PC-3 (cell line): ENCODE measurements at regions not wholly inside any gene's neighbourhood (a gene's known extent, or its start where the extent isn't known, plus 50 kb on each side); places are given as distances from the start of the nearest gene placed in this dataset.

Source experiments
- ATAC-seq: fragments of 200-7000 bp; cut with Tn5 transposase; 2 replicates; pipeline ENCODE4 v1.9.1; 2020; ENCODE audit warnings: mild to moderate bottlenecking, moderate library complexity
- BruUV-seq: library from RNA; stranded (reverse); fragments of 400-500 nt; replicated peaks from 2 replicates; lab custom pipeline; 2021; lab: Mats Ljungman, UMichigan
- CTCF ChIA-PET: fragments of 300-600 bp; sonication (Branson Sonifier 250); formaldehyde crosslinking; loops from one replicate; lab custom pipeline; 2022; ENCODE audit warnings: antibody characterized with exemption; lab: Charles Lee
- POLR2A ChIA-PET: fragments of 300-600 bp; sonication (Branson Sonifier 250); formaldehyde crosslinking; loops from one replicate; lab custom pipeline; 2022; ENCODE audit warnings: antibody characterized with exemption; ENCODE audit not compliant: unreplicated experiment; lab: Charles Lee
- DNase-seq: peaks from one replicate; pipeline ENCODE4 v3.0.0-alpha.2; 2015
- H2AFZ ChIP-seq: fragments of 300-600 bp; sonication (generic); 2 replicates; pipeline ENCODE4 v1.6.0; 2016; ENCODE audit warnings: antibody characterized with exemption, low read length
- H3F3A ChIP-seq: fragments of 300-600 bp; sonication (generic); one replicate; pipeline ENCODE4 v1.6.0; 2017; ENCODE audit warnings: antibody characterized with exemption, low read length, control low read depth, mild to moderate bottlenecking; ENCODE audit not compliant: unreplicated experiment
- H3K27ac ChIP-seq: fragments of 300-600 bp; sonication (generic); 2 replicates; pipeline ENCODE4 v1.5.1; 2016; ENCODE audit warnings: mild to moderate bottlenecking, low read length
- H3K27me3 ChIP-seq: fragments of 300-600 bp; sonication (generic); 2 replicates; pipeline ENCODE4 v1.6.1; 2016; ENCODE audit warnings: low read length, mixed read lengths
- H3K36me3 ChIP-seq: fragments of 300-600 bp; sonication (generic); 2 replicates; pipeline ENCODE4 v1.6.1; 2016; ENCODE audit warnings: low read depth, mixed run types, low read length, mixed read lengths
- H3K4me1 ChIP-seq: fragments of 300-600 bp; sonication (generic); 2 replicates; pipeline ENCODE4 v1.5.1; 2016; ENCODE audit warnings: low read length; ENCODE audit not compliant: insufficient read depth
- H3K4me2 ChIP-seq: fragments of 300-600 bp; sonication (generic); 2 replicates; pipeline ENCODE4 v1.6.0; 2016; ENCODE audit warnings: low read length
- H3K4me3 ChIP-seq: fragments of 300-600 bp; sonication (generic); 2 replicates; pipeline ENCODE4 v1.5.1; 2016; ENCODE audit warnings: mild to moderate bottlenecking, low read length, mixed read lengths
- H3K79me2 ChIP-seq: fragments of 300-600 bp; sonication (generic); 2 replicates; pipeline ENCODE4 v1.6.1; 2017; ENCODE audit warnings: low read length, mixed read lengths
- H3K9ac ChIP-seq: fragments of 300-600 bp; sonication (generic); 2 replicates; pipeline ENCODE4 v1.6.0; 2016; ENCODE audit warnings: mild to moderate bottlenecking, low read length
- H3K9me2 ChIP-seq: fragments of 300-600 bp; sonication (generic); replicated peaks from 2 replicates; pipeline ENCODE4 v1.6.1; 2016; ENCODE audit warnings: mixed run types, low read length, mixed read lengths
- H3K9me3 ChIP-seq: fragments of 300-600 bp; sonication (generic); 2 replicates; pipeline ENCODE4 v1.6.1; 2016; ENCODE audit warnings: low read length, mixed read lengths
- H4K20me1 ChIP-seq: fragments of 300-600 bp; sonication (generic); 2 replicates; pipeline ENCODE4 v1.6.1; 2016; ENCODE audit warnings: low read length, mixed read lengths
- EZH2 ChIP-seq: fragments of 300-600 bp; sonication (generic); IDR thresholded peaks from one replicate; pipeline ENCODE4 v1.6.1; 2017; ENCODE audit warnings: antibody characterized with exemption, mild to moderate bottlenecking, low read length; ENCODE audit not compliant: unreplicated experiment
- EZH2phosphoT487 ChIP-seq: fragments of 300-600 bp; sonication (generic); IDR thresholded peaks from 2 replicates; pipeline ENCODE4 v1.6.1; 2018; ENCODE audit warnings: mild to moderate bottlenecking, antibody characterized with exemption, low read length, borderline replicate concordance
- intact Hi-C: fragments of 100-400 bp; cut with micrococcal nuclease; formaldehyde crosslinking; loops from 2 replicates; pipeline ENCODE4 v1.9.0; 2023
- TF ChIP-seq, protein P1 (sequence below): fragments of 300-600 bp; sonication (generic); conservative IDR thresholded peaks from 2 replicates; pipeline ENCODE4 v1.5.1; 2017; ENCODE audit warnings: antibody characterized with exemption, low read depth, mild to moderate bottlenecking, low read length

DNA sequence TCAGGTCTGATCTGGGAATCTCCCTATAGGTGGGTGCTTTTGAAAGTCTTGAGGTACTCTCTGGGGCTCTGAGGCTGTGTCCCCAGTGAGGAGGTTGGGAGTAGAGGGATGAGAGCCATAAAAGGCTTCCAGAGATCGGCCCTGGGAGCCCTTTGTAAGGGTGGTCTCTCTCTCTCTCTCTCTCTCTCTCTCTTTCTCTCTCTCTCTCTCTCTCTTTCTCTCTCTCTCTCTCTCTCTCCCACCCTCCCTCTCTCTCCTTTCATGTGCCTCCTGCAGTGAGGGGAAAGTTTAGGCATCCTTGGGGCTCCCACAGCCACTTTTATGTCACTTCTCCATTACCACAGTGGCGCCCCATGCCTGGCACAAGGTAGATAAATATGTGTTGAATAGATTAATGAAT, 271.3 kb upstream of the N4BP1 start:
- intact Hi-C loops: no loop called here
- POLR2A ChIA-PET: no interaction called here
- Histone ChIP-seq H2AFZ (no peak overlapping the region), H3K9ac (no peak overlapping the region), H3K4me1 (no peaks in the 10 kb centered on the region), H3K4me3 (no peak overlapping the region), H3K27ac (no peak overlapping the region), H3K4me2 (no peak overlapping the region), H3K9me3 (no peaks in the 10 kb centered on the region), H3K79me2 (no peaks in the 10 kb centered on the region), H3K9me2 (no peaks in the 10 kb centered on the region), H3K27me3 (peaks cover 16% of the 10 kb centered on the region), H4K20me1 (no peaks in the 10 kb centered on the region), H3K36me3 (no peaks in the 10 kb centered on the region), H3F3A (no peaks in the 10 kb centered on the region)
- DNase-seq: no peak
- BruUV-seq: no TSS peak
- CTCF ChIA-PET: no interaction called here
- ATAC-seq: no peak
- no peak for TF ChIP-seq EZH2phosphoT487
- no peak for TF ChIP-seq EZH2
- TF ChIP-seq, protein P1, sequence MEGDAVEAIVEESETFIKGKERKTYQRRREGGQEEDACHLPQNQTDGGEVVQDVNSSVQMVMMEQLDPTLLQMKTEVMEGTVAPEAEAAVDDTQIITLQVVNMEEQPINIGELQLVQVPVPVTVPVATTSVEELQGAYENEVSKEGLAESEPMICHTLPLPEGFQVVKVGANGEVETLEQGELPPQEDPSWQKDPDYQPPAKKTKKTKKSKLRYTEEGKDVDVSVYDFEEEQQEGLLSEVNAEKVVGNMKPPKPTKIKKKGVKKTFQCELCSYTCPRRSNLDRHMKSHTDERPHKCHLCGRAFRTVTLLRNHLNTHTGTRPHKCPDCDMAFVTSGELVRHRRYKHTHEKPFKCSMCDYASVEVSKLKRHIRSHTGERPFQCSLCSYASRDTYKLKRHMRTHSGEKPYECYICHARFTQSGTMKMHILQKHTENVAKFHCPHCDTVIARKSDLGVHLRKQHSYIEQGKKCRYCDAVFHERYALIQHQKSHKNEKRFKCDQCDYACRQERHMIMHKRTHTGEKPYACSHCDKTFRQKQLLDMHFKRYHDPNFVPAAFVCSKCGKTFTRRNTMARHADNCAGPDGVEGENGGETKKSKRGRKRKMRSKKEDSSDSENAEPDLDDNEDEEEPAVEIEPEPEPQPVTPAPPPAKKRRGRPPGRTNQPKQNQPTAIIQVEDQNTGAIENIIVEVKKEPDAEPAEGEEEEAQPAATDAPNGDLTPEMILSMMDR: no peak

DNA sequence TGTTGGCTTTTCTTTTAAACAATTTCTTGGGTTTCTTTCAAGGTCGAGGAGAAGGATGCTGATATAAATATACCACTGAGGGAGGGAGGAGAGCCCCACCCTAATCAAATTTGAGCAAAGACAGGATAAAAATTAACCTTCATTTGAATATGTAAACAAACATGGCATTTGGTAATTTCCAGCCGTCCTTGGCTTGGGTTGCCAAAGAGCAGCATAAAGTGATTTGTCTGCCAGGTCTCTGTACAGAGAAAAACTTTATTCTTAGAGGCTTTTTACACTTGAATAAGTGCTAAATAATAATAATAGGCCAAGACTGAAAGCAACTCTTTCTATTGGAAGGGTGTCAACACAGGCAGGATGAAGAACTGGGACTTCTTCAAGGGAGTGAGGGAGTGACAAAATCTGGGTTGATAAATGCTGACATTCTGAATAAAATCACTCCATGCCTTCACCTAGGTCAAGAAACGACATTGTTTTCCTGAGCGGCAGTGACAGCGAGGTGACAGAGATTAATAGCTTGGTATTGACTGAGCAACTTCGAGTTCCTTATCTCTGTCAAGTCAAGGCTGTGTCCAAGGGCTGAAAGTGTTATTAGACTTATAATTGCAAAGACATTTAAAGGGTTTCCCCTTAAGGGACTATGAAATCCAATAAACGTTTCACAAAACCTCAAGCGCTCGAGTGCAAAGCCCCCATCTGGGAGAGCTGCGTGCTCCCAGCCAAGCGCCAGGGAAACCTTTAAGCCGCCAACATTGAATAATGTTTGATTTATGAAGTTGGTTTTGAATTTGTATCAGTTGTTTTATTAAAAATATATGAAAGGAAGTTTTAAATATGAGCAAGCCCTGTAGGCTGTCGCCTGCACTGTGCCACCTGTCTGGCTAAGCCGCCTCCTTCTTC, 269.5 kb upstream of the N4BP1 start:
- Histone ChIP-seq H3K9ac (no peak overlapping the region), H2AFZ (no peak overlapping the region), H3K36me3 (no peaks in the 10 kb centered on the region), H3K4me3 (no peak overlapping the region), H3K27ac (no peak overlapping the region), H4K20me1 (no peaks in the 10 kb centered on the region), H3K4me2 (no peak overlapping the region), H3K9me2 (no peaks in the 10 kb centered on the region), H3F3A (no peaks in the 10 kb centered on the region), H3K9me3 (no peaks in the 10 kb centered on the region), H3K27me3 (peaks cover 16% of the 10 kb centered on the region), H3K79me2 (no peaks in the 10 kb centered on the region), H3K4me1 (no peaks in the 10 kb centered on the region)
- BruUV-seq: no TSS peak
- ATAC-seq (no peak), DNase-seq (no peak)
- TF ChIP-seq, protein P1: no peak
- TF ChIP-seq EZH2 (no peak), EZH2phosphoT487 (no peak)
- intact Hi-C loops: no loop called here
- ChIA-PET CTCF (no interaction called here), POLR2A (no interaction called here)

DNA sequence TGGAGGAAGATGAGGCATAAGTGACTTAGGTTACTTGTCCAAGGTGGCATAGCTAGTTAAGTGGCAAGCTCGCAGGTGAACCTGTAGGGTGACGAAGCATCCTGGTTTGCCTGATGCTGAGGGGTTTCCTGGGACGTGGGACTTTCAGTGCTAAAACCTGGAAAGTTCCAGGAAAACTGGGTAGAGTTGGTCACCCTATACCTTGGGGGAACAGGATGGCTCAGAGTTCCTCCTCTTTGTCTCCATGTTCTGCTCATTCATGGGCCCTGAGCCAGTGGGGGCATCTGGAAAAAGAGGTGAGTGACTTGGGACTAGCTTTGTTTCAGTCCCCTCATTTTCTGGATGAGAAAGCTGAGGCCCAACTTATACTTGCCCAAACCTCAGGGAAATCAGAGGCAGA, 268.0 kb upstream of the N4BP1 start:
- H3K4me2 ChIP-seq: no peak overlapping the region
- ChIA-PET POLR2A (no interaction called here), CTCF (no interaction called here)
- no peaks in the 10 kb centered on the region for H4K20me1 ChIP-seq
- no peaks in the 10 kb centered on the region for H3K36me3 ChIP-seq
- H3K79me2 ChIP-seq: no peaks in the 10 kb centered on the region
- no peak overlapping the region for H3K27ac ChIP-seq
- no peaks in the 10 kb centered on the region for H3K9me2 ChIP-seq
- TF ChIP-seq, protein P1: no peak
- TF ChIP-seq EZH2phosphoT487 (no peak), EZH2 (no peak)
- H3F3A ChIP-seq: no peaks in the 10 kb centered on the region
- H3K4me3 ChIP-seq: no peak overlapping the region
- peaks cover 16% of the 10 kb centered on the region for H3K27me3 ChIP-seq
- no peak for ATAC-seq
- intact Hi-C loops: no loop called here
- no peaks in the 10 kb centered on the region for H3K9me3 ChIP-seq
- BruUV-seq: no TSS peak
- H3K9ac ChIP-seq: no peak overlapping the region
- no peak overlapping the region for H2AFZ ChIP-seq
- no peaks in the 10 kb centered on the region for H3K4me1 ChIP-seq
- DNase-seq: no peak
